ENCODE measurements at regions not wholly inside any gene's neighbourhood (a gene's known extent, or its start where the extent isn't known, plus 50 kb on each side); places are given as distances from the start of the nearest gene placed in this dataset.

GRCh38 chr20:23225407-23226060, 125.1 kb upstream of the NXT1 start:
- TF ChIP-seq POLR2A (IDR thresholded peaks at IDR 0.05; ENCODE audit: low read length) (no peak), GATA1 (IDR thresholded peaks at IDR 0.05; ENCODE audit: low read depth, low read length) (no peak)
